ENCODE measurements at regions not wholly inside any gene's neighbourhood (a gene's known extent, or its start where the extent isn't known, plus 50 kb on each side); places are given as distances from the start of the nearest gene placed in this dataset.

DNA sequence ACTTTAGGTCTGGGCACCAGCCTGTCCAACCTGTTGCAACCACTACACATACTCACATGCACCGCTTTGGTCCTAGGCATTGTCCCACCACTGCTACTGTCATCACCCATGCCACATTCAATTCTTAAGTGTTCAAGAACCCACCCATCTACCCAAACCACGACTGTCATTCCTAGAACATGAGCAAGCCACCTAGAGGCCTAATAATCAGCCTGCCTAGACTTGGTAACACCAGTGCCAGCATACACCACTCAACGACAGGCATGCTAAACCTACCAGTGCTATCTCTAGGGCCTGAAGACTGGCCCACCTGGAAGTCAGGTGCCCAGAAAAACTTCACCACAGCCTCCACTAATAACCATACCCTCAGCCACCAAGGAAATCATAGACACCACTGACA lies 532.8 kb upstream of the DEPDC1 start:
- no peak for TF ChIP-seq CTCF (IDR thresholded peaks at IDR 0.05)
- TF ChIP-seq POLR2A (IDR thresholded peaks at IDR 0.05) = no peak
- TF ChIP-seq EP300 (IDR thresholded peaks at IDR 0.05) = no peak
